ENCODE measurements at regions not wholly inside any gene's neighbourhood (a gene's known extent, or its start where the extent isn't known, plus 50 kb on each side); places are given as distances from the start of the nearest gene placed in this dataset.
A peak's percentile ranks its signal among the peaks of the same experiment; 100 is the strongest.
"Not testable (repeated sequence)": the region's sequence is repeated elsewhere in the genome, so short reads cannot be mapped to it uniquely, and the experiment has no call there.

- Histone ChIP-seq H3K27me3 (no peaks in the 10 kb centered on the region), H3K36me3 (peaks cover 0 to 9% of the 10 kb centered on the region in 2 donors), H3K27ac (peak overlapping the region in 1 of 2 donors; percentile 86), H3K9me3 (no peaks in the 10 kb centered on the region), H3K4me1 (peaks cover 9 to 31% of the 10 kb centered on the region in 2 donors), H3K4me3 (peak overlapping the region; percentile 91 to 100)
- intact Hi-C loops (cut with DNase I): no loop called here
- ATAC-seq (peak; percentile 70), DNase-seq (peak; percentile 34 to 88 (median 64))
- peak; percentile 48 to 68 for TF ChIP-seq CTCF (IDR thresholded peaks at IDR 0.05)
These were observed 127.8 kb upstream of the ZNF746 start for GRCh38 chr7:149625340-149625946.

GRCh38 chr7:149624419-149625339, 127.1 kb upstream of the ZNF746 start:
- DNase-seq (peak; percentile 80 to 99 (median 94)), ATAC-seq (peak; percentile 97)
- Histone ChIP-seq H3K4me1 (peaks cover 9 to 31% of the 10 kb centered on the region in 2 donors), H3K4me3 (peak overlapping the region; percentile 91 to 100), H3K27ac (peak overlapping the region; percentile 85 to 86), H3K9me3 (no peaks in the 10 kb centered on the region), H3K36me3 (peaks cover 0 to 16% of the 10 kb centered on the region in 2 donors), H3K27me3 (no peaks in the 10 kb centered on the region)
- TF ChIP-seq CTCF (IDR thresholded peaks at IDR 0.05): peak; percentile 99 to 100
- intact Hi-C loops (cut with DNase I): no loop called here

- H3K36me3 ChIP-seq: peaks cover 0 to 23% of the 10 kb centered on the region in 2 donors
- TF ChIP-seq CTCF (IDR thresholded peaks at IDR 0.05): no peak
- peak in 3 of 4 donors; percentile 4 to 48 (median 29) for DNase-seq
- intact Hi-C loops (cut with DNase I): no loop called here
- H3K9me3 ChIP-seq: no peaks in the 10 kb centered on the region
- ATAC-seq: peak; percentile 28
- no peaks in the 10 kb centered on the region for H3K27me3 ChIP-seq
- H3K4me1 ChIP-seq: peaks cover 9 to 31% of the 10 kb centered on the region in 2 donors
- peak overlapping the region; percentile 91 to 100 for H3K4me3 ChIP-seq
- peak overlapping the region; percentile 85 to 86 for H3K27ac ChIP-seq
These were observed 126.4 kb upstream of the ZNF746 start for GRCh38 chr7:149624006-149624405.

- intact Hi-C loops (cut with DNase I); ATAC-seq: not testable (repeated sequence)
These were observed 125.8 kb upstream of the ZNF746 start for GRCh38 chr7:149623262-149623997.

GRCh38 chr7:149622444-149623210, 125.0 kb upstream of the ZNF746 start:
- no peak for DNase-seq
- no peak for ATAC-seq
- no peak for TF ChIP-seq CTCF (IDR thresholded peaks at IDR 0.05)
- Histone ChIP-seq H3K4me3 (peak overlapping the region in 1 of 2 donors; percentile 91), H3K27me3 (no peaks in the 10 kb centered on the region), H3K9me3 (no peaks in the 10 kb centered on the region), H3K4me1 (peaks cover 9 to 31% of the 10 kb centered on the region in 2 donors), H3K27ac (no peak overlapping the region), H3K36me3 (peaks cover 0 to 37% of the 10 kb centered on the region in 2 donors)
- intact Hi-C loops (cut with DNase I): no loop called here

More at GRCh38 chr7:149623262-149623997, 125.8 kb upstream of the ZNF746 start:
- peaks cover 9 to 31% of the 10 kb centered on the region in 2 donors for H3K4me1 ChIP-seq
- not testable (repeated sequence) for H3K27me3 ChIP-seq, H3K9me3 ChIP-seq
- DNase-seq: peak in 3 of 4 donors; percentile 32 to 53 (median 47)
- H3K36me3 ChIP-seq: peaks cover 0 to 29% of the 10 kb centered on the region in 2 donors
- H3K27ac ChIP-seq: peak overlapping the region in 1 of 2 donors; percentile 85
- H3K4me3 ChIP-seq: peak overlapping the region; percentile 91 to 100

All from left lung (tissue), 4 donors.